ENCODE measurements at regions not wholly inside any gene's neighbourhood (a gene's known extent, or its start where the extent isn't known, plus 50 kb on each side); places are given as distances from the start of the nearest gene placed in this dataset.

- no peak for DNase-seq
Measured at GRCh38 chr21:31564439-31564838, 95.1 kb upstream of the SOD1 start.

GRCh38 chr21:31560479-31560878 lies 99.0 kb upstream of the SOD1 start:
- peak; percentile 52 for DNase-seq

GRCh38 chr21:31559368-31560119 lies 99.9 kb upstream of the SOD1 start:
- DNase-seq = peak; percentile 96

- peak; percentile 95 for DNase-seq
Measured at GRCh38 chr21:31558962-31559367, 100.5 kb upstream of the SOD1 start.

- DNase-seq = peak; percentile 72
Measured at GRCh38 chr21:31558189-31558961, 101.1 kb upstream of the SOD1 start.

GRCh38 chr21:31557421-31558188 lies 101.9 kb upstream of the SOD1 start:
- peak; percentile 67 for DNase-seq

GRCh38 chr21:31556662-31557061 lies 102.8 kb upstream of the SOD1 start:
- DNase-seq = peak; percentile 9

GRCh38 chr21:31555741-31556191 lies 103.7 kb upstream of the SOD1 start:
- DNase-seq = peak; percentile 5

GRCh38 chr21:31554511-31555022 lies 104.9 kb upstream of the SOD1 start:
- peak; percentile 76 for DNase-seq

- DNase-seq = no peak
Measured at GRCh38 chr21:31553926-31554325, 105.6 kb upstream of the SOD1 start.

- no peak for DNase-seq
Measured at GRCh38 chr21:31553461-31553860, 106.0 kb upstream of the SOD1 start.

- peak; percentile 9 for DNase-seq
Measured at GRCh38 chr21:31552826-31553225, 106.7 kb upstream of the SOD1 start.

- no peak for DNase-seq
Measured at GRCh38 chr21:31550070-31550469, 109.4 kb upstream of the SOD1 start.

- no peak for DNase-seq
Measured at GRCh38 chr21:31548688-31549087, 110.8 kb upstream of the SOD1 start.

- no peak for DNase-seq
Measured at GRCh38 chr21:31546443-31547170, 112.9 kb upstream of the SOD1 start.

- no peak for DNase-seq
Measured at GRCh38 chr21:31545036-31545435, 114.5 kb upstream of the SOD1 start.

- DNase-seq = no peak
Measured at GRCh38 chr21:31543191-31543590, 116.3 kb upstream of the SOD1 start.

GRCh38 chr21:31538816-31539215 lies 120.7 kb upstream of the SOD1 start:
- DNase-seq = no peak

- DNase-seq = peak; percentile 61
Measured at GRCh38 chr21:31537872-31538576, 121.5 kb upstream of the SOD1 start.

GRCh38 chr21:31536138-31536537 lies 123.4 kb upstream of the SOD1 start:
- DNase-seq = no peak

- no peak for DNase-seq
Measured at GRCh38 chr21:31531967-31532366, 127.5 kb upstream of the SOD1 start.
